Hematopoietic multipotent progenitor cell (in vitro differentiated cells): ENCODE measurements at regions not wholly inside any gene's neighbourhood (a gene's known extent, or its start where the extent isn't known, plus 50 kb on each side); places are given as distances from the start of the nearest gene placed in this dataset.
A peak's percentile ranks its signal among the peaks of the same experiment; 100 is the strongest.

ENCODE experiments used
- DNase-seq, 3 donors: peaks; one replicate each; pipeline ENCODE4 v3.0.0-alpha.2; 2011 to 2015; ENCODE audit warnings: low read depth in 2 of 3, low spot score in 2 of 3

- no peak for DNase-seq
Observed at GRCh38 chrX:126886997-126887396, 67.5 kb downstream of the PRR32 start.

GRCh38 chrX:126900937-126901336 lies 81.4 kb downstream of the PRR32 start:
- DNase-seq = no peak

- no peak for DNase-seq
Observed at GRCh38 chrX:126929071-126929470, 109.5 kb downstream of the PRR32 start.

GRCh38 chrX:126967225-126967624 lies 147.7 kb downstream of the PRR32 start:
- no peak for DNase-seq

GRCh38 chrX:126982158-126982557 lies 162.6 kb downstream of the PRR32 start:
- no peak for DNase-seq

- no peak for DNase-seq
Observed at GRCh38 chrX:126985027-126985426, 165.5 kb downstream of the PRR32 start.

- no peak for DNase-seq
Observed at GRCh38 chrX:126985981-126986380, 166.5 kb downstream of the PRR32 start.

- DNase-seq = no peak
Observed at GRCh38 chrX:126994032-126994600, 174.6 kb downstream of the PRR32 start.

- DNase-seq = no peak
Observed at GRCh38 chrX:127011629-127012028, 192.1 kb downstream of the PRR32 start.

GRCh38 chrX:127025013-127025412 lies 205.5 kb downstream of the PRR32 start:
- no peak for DNase-seq

GRCh38 chrX:127030016-127030748 lies 210.7 kb downstream of the PRR32 start:
- DNase-seq = no peak

- no peak for DNase-seq
Observed at GRCh38 chrX:127037159-127037558, 217.6 kb downstream of the PRR32 start.

- peak in 1 of 3 donors; percentile 8 for DNase-seq
Observed at GRCh38 chrX:127038065-127038464, 218.5 kb downstream of the PRR32 start.

GRCh38 chrX:127057891-127058619 lies 238.5 kb downstream of the PRR32 start:
- DNase-seq = no peak

GRCh38 chrX:127085939-127086338 lies 266.4 kb downstream of the PRR32 start:
- no peak for DNase-seq

- DNase-seq = no peak
Observed at GRCh38 chrX:127112726-127113125, 293.2 kb downstream of the PRR32 start.

- DNase-seq = no peak
Observed at GRCh38 chrX:127124871-127125270, 305.3 kb downstream of the PRR32 start.

GRCh38 chrX:127128282-127128681 lies 308.8 kb downstream of the PRR32 start:
- no peak for DNase-seq

GRCh38 chrX:127129510-127129909 lies 310.0 kb downstream of the PRR32 start:
- DNase-seq = no peak

GRCh38 chrX:127138218-127138617 lies 318.7 kb downstream of the PRR32 start:
- DNase-seq = no peak

- no peak for DNase-seq
Observed at GRCh38 chrX:127177966-127178365, 358.4 kb downstream of the PRR32 start.

- no peak for DNase-seq
Observed at GRCh38 chrX:127187095-127187494, 367.6 kb downstream of the PRR32 start.
